Ovary (tissue), 3 donors: ENCODE measurements at regions not wholly inside any gene's neighbourhood (a gene's known extent, or its start where the extent isn't known, plus 50 kb on each side); places are given as distances from the start of the nearest gene placed in this dataset.

ENCODE experiments used
- EP300 ChIP-seq: sonication (generic); formaldehyde crosslinking; IDR thresholded peaks from one replicate; pipeline ENCODE4 v1.6.1; 2017; ENCODE audit warnings: antibody characterized with exemption
- POLR2A ChIP-seq: fragments of 450-650 bp; IDR thresholded peaks from one replicate; pipeline ENCODE4 v1.6.1; 2017; ENCODE audit warnings: antibody characterized with exemption, mild to moderate bottlenecking, moderate library complexity
- TF ChIP-seq, protein P1 (sequence below), 3 donors: fragments of 450-650 bp in 2 of 3; fragments of 200-600 bp in 1 of 3; IDR thresholded peaks; one replicate each; pipeline versions ENCODE4 v1.5.1 to v1.8.0; 2016 to 2022; ENCODE audit warnings: antibody characterized with exemption in 3 of 3, mild to moderate bottlenecking in 1 of 3
- donor health status: DM: no; HTN: no; CAD: no.

DNA sequence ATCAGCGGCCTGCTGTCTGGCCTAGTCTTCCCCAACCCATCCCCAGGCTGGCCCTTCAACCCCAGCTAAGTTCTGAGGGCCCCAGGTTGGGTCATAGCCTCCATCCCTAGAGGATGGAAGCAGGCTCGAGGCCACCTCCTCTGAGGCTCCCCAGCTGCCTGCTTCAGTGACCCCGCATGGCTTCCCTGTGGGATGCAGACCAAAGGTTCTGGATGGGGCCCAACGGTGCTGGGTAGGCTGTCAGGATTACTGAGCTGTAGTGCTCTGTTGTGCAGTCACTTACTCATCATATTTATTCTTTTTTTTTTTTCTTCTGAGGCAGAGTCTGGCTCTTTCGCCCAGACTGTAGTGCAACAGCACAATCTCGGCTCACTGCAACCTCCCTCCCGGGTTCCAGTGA, 92.0 kb downstream of the IRF2BPL start:
- TF ChIP-seq, protein P1, sequence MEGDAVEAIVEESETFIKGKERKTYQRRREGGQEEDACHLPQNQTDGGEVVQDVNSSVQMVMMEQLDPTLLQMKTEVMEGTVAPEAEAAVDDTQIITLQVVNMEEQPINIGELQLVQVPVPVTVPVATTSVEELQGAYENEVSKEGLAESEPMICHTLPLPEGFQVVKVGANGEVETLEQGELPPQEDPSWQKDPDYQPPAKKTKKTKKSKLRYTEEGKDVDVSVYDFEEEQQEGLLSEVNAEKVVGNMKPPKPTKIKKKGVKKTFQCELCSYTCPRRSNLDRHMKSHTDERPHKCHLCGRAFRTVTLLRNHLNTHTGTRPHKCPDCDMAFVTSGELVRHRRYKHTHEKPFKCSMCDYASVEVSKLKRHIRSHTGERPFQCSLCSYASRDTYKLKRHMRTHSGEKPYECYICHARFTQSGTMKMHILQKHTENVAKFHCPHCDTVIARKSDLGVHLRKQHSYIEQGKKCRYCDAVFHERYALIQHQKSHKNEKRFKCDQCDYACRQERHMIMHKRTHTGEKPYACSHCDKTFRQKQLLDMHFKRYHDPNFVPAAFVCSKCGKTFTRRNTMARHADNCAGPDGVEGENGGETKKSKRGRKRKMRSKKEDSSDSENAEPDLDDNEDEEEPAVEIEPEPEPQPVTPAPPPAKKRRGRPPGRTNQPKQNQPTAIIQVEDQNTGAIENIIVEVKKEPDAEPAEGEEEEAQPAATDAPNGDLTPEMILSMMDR (IDR thresholded peaks at IDR 0.05), result no peak
- TF ChIP-seq EP300 (no peak), POLR2A (no peak)
